22Rv1 (cell line): ENCODE measurements at regions not wholly inside any gene's neighbourhood (a gene's known extent, or its start where the extent isn't known, plus 50 kb on each side); places are given as distances from the start of the nearest gene placed in this dataset.

Source experiments
- H3K27ac ChIP-seq: fragments of 450-650 bp; 2 replicates; pipeline ENCODE4 v1.5.1; 2017
- CTCF ChIP-seq: fragments of 450-650 bp; IDR thresholded peaks from 2 replicates; pipeline ENCODE4 v1.5.1; 2017; ENCODE audit warnings: mild to moderate bottlenecking
- ZFX ChIP-seq: fragments of 450-650 bp; IDR thresholded peaks from 2 replicates; pipeline ENCODE4 v1.6.1; 2017; ENCODE audit warnings: antibody characterized with exemption, borderline replicate concordance

- TF ChIP-seq ZFX: no peak
- TF ChIP-seq CTCF: no peak
- H3K27ac ChIP-seq: no peak overlapping the region
Observed at GRCh38 chr13:91115776-91116175, 231.7 kb upstream of the MIR17HG start.

- TF ChIP-seq CTCF: no peak
- no peak for TF ChIP-seq ZFX
- no peak overlapping the region for H3K27ac ChIP-seq
Observed at GRCh38 chr13:91117351-91117750, 230.1 kb upstream of the MIR17HG start.

GRCh38 chr13:91119643-91120042 is 227.8 kb upstream of the MIR17HG start:
- TF ChIP-seq ZFX (no peak), CTCF (no peak)
- H3K27ac ChIP-seq: no peak overlapping the region

GRCh38 chr13:91122766-91123165 is 224.7 kb upstream of the MIR17HG start:
- TF ChIP-seq CTCF (no peak), ZFX (no peak)
- H3K27ac ChIP-seq: no peak overlapping the region

- TF ChIP-seq CTCF (no peak), ZFX (no peak)
Observed at GRCh38 chr13:91123456-91124127, 223.9 kb upstream of the MIR17HG start.

GRCh38 chr13:91126806-91127205 is 220.7 kb upstream of the MIR17HG start:
- no peak for TF ChIP-seq CTCF
- TF ChIP-seq ZFX: no peak
- no peak overlapping the region for H3K27ac ChIP-seq

More at GRCh38 chr13:91123456-91124127, 223.9 kb upstream of the MIR17HG start:
- no peak overlapping the region for H3K27ac ChIP-seq

- no peak overlapping the region for H3K27ac ChIP-seq
Observed at GRCh38 chr13:91127995-91128394, 219.5 kb upstream of the MIR17HG start.

More at GRCh38 chr13:91127995-91128394, 219.5 kb upstream of the MIR17HG start:
- TF ChIP-seq ZFX (no peak), CTCF (no peak)
